SK-N-MC (cell line): ENCODE measurements at regions not wholly inside any gene's neighbourhood (a gene's known extent, or its start where the extent isn't known, plus 50 kb on each side); places are given as distances from the start of the nearest gene placed in this dataset.

ENCODE experiments used
- DNase-seq: peaks from one replicate; pipeline ENCODE4 v3.0.0-alpha.2; 2011; ENCODE audit warnings: low read depth, low spot score
- H3K27ac ChIP-seq: fragments of 200-600 bp; sonication (generic); 2 replicates; pipeline ENCODE4 v1.5.1; 2016; ENCODE audit warnings: mixed run types
- H3K36me3 ChIP-seq: fragments of 200-600 bp; sonication (generic); 2 replicates; pipeline ENCODE4 v1.6.1; 2017; ENCODE audit warnings: antibody characterized with exemption, low read length, mixed read lengths; ENCODE audit not compliant: insufficient read depth
- H3K4me3 ChIP-seq: fragments of 200-600 bp; sonication (generic); 2 replicates; pipeline ENCODE4 v1.5.1; 2016
- H3K9ac ChIP-seq: fragments of 200-600 bp; sonication (generic); 2 replicates; pipeline ENCODE4 v1.8.0; 2017; ENCODE audit warnings: mixed run types, mixed read lengths; ENCODE audit not compliant: insufficient read length
- H3K9me3 ChIP-seq: fragments of 200-600 bp; sonication (generic); 2 replicates; pipeline ENCODE4 v1.6.1; 2017; ENCODE audit warnings: low read depth, mild to moderate bottlenecking, antibody characterized with exemption, low read length, moderate library complexity, mixed read lengths
- EZH2 ChIP-seq: fragments of 200-600 bp; sonication (generic); IDR thresholded peaks from one replicate; pipeline ENCODE4 v1.6.1; 2017; ENCODE audit warnings: antibody characterized with exemption
- FOXP2 ChIP-seq: optimal IDR thresholded peaks from 2 replicates; pipeline ENCODE3; 2011; ENCODE audit warnings: mild to moderate bottlenecking, moderate library complexity; ENCODE audit not compliant: insufficient read depth; ENCODE audit errors: extremely low read length, control extremely low read depth
- POLR2AphosphoS5 ChIP-seq: IDR thresholded peaks from 2 replicates; pipeline ENCODE4 v1.6.1; 2012; ENCODE audit warnings: mild to moderate bottlenecking, low read depth, low read length, borderline replicate concordance

GRCh38 chr10:117078168-117078837 is 59.8 kb downstream of the VAX1 start:
- H3K9ac ChIP-seq: no peak overlapping the region

GRCh38 chr10:117075064-117075463 is 63.0 kb downstream of the VAX1 start:
- no peak for TF ChIP-seq POLR2AphosphoS5
- TF ChIP-seq FOXP2: no peak
- TF ChIP-seq EZH2: no peak

More at GRCh38 chr10:117078168-117078837, 59.8 kb downstream of the VAX1 start:
- no peak for DNase-seq
- Histone ChIP-seq H3K27ac (no peak overlapping the region), H3K36me3 (no peaks in the 10 kb centered on the region), H3K9me3 (no peaks in the 10 kb centered on the region), H3K4me3 (no peak overlapping the region)
- TF ChIP-seq POLR2AphosphoS5 (no peak), FOXP2 (no peak), EZH2 (no peak)

GRCh38 chr10:117074621-117075020 is 63.4 kb downstream of the VAX1 start:
- H3K9me3 ChIP-seq: no peaks in the 10 kb centered on the region
- TF ChIP-seq EZH2 (no peak), FOXP2 (no peak), POLR2AphosphoS5 (no peak)
- no peak for DNase-seq

More at GRCh38 chr10:117075064-117075463, 63.0 kb downstream of the VAX1 start:
- H3K27ac ChIP-seq: no peak overlapping the region
- no peak overlapping the region for H3K4me3 ChIP-seq
- no peaks in the 10 kb centered on the region for H3K36me3 ChIP-seq
- H3K9me3 ChIP-seq: no peaks in the 10 kb centered on the region
- DNase-seq: no peak
- H3K9ac ChIP-seq: no peak overlapping the region

GRCh38 chr10:117071286-117072050 is 66.5 kb upstream of the SHTN1 start:
- no peaks in the 10 kb centered on the region for H3K36me3 ChIP-seq
- H3K9me3 ChIP-seq: no peaks in the 10 kb centered on the region
- no peak overlapping the region for H3K9ac ChIP-seq
- peak; percentile 70 for DNase-seq
- H3K4me3 ChIP-seq: peak overlapping the region; percentile 56
- TF ChIP-seq POLR2AphosphoS5 (peak; percentile 50; the same call in 1 of the 2 replicates), EZH2 (no peak)
- peak overlapping the region; percentile 89 for H3K27ac ChIP-seq

More at GRCh38 chr10:117074621-117075020, 63.4 kb downstream of the VAX1 start:
- Histone ChIP-seq H3K36me3 (no peaks in the 10 kb centered on the region), H3K9ac (no peak overlapping the region), H3K27ac (no peak overlapping the region), H3K4me3 (no peak overlapping the region)
